Lower lobe of right lung (tissue), 2 donors: ENCODE measurements at regions not wholly inside any gene's neighbourhood (a gene's known extent, or its start where the extent isn't known, plus 50 kb on each side); places are given as distances from the start of the nearest gene placed in this dataset.

Experiments used
- ATAC-seq, 2 donors: fragments of 200-7000 bp; cut with Tn5 transposase; one replicate each; pipeline ENCODE4 v1.9.1; 2020 to 2022; ENCODE audit warnings: mild to moderate bottlenecking in 2 of 2, moderate library complexity in 2 of 2
- DNase-seq: peaks from one replicate; pipeline ENCODE4 v3.0.0-alpha.2; 2020
- H3K27ac ChIP-seq: fragments of 200-600 bp; one replicate; pipeline ENCODE4 v1.8.0; 2022
- H3K27me3 ChIP-seq: fragments of 200-600 bp; one replicate; pipeline ENCODE4 v1.8.0; 2022; ENCODE audit warnings: low read depth
- H3K36me3 ChIP-seq: fragments of 200-600 bp; one replicate; pipeline ENCODE4 v1.8.0; 2022; ENCODE audit warnings: mild to moderate bottlenecking
- H3K4me1 ChIP-seq: fragments of 200-600 bp; one replicate; pipeline ENCODE4 v1.8.0; 2022
- H3K4me3 ChIP-seq: fragments of 200-600 bp; one replicate; pipeline ENCODE4 v1.8.0; 2022; ENCODE audit warnings: mild to moderate bottlenecking
- H3K9me3 ChIP-seq: fragments of 200-600 bp; one replicate; pipeline ENCODE4 v1.8.0; 2022
- intact Hi-C: fragments of 100-400 bp; cut with DNase I; formaldehyde crosslinking; loops from one replicate; pipeline ENCODE4 v1.11.0; 2022
- TF ChIP-seq, protein P1 (sequence below): fragments of 200-600 bp; IDR thresholded peaks from one replicate; pipeline ENCODE4 v1.8.0; 2022; ENCODE audit warnings: antibody characterized with exemption, mild to moderate bottlenecking
- donor health status: DM: no; HTN: yes; CAD: no; lungs with severe emphysema.

DNA sequence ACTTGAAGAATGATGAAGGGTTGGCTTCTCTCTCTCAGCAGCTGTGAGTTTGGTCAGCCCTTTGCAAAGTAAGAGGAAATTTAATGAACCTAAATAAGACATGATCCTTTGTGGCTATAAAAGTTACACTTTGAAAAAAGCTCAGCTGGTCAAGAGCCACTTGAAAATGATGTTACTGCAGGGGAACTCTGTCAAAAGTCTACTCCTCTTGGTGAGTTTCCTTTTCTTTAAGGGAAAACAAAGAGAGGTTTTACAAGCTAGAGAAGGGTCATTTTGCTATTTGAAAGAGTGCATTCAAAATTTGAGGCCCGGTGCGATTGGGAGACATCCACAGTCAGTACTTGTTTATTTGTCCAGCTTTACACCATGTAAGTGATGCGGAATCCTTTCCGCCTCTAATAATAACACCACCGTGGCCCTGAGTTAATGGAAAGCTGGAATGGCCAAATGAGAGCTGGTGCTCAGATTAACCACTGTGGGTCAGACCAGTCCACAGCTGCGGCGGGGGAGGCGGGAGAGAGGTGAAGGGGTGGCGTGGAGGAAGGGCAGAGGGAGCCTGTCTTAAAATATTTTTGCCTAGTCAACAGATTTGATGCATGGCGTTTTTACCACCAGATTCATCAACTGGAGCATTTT is 404.0 kb downstream of the TLE4 start:
- Histone ChIP-seq H3K4me1 (no peaks in the 10 kb centered on the region), H3K9me3 (no peaks in the 10 kb centered on the region), H3K36me3 (no peaks in the 10 kb centered on the region), H3K27me3 (no peaks in the 10 kb centered on the region), H3K27ac (no peak overlapping the region), H3K4me3 (no peak overlapping the region)
- no peak for ATAC-seq
- intact Hi-C loops, result no loop called here
- TF ChIP-seq, protein P1, sequence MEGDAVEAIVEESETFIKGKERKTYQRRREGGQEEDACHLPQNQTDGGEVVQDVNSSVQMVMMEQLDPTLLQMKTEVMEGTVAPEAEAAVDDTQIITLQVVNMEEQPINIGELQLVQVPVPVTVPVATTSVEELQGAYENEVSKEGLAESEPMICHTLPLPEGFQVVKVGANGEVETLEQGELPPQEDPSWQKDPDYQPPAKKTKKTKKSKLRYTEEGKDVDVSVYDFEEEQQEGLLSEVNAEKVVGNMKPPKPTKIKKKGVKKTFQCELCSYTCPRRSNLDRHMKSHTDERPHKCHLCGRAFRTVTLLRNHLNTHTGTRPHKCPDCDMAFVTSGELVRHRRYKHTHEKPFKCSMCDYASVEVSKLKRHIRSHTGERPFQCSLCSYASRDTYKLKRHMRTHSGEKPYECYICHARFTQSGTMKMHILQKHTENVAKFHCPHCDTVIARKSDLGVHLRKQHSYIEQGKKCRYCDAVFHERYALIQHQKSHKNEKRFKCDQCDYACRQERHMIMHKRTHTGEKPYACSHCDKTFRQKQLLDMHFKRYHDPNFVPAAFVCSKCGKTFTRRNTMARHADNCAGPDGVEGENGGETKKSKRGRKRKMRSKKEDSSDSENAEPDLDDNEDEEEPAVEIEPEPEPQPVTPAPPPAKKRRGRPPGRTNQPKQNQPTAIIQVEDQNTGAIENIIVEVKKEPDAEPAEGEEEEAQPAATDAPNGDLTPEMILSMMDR, result no peak
- DNase-seq, result no peak

DNA sequence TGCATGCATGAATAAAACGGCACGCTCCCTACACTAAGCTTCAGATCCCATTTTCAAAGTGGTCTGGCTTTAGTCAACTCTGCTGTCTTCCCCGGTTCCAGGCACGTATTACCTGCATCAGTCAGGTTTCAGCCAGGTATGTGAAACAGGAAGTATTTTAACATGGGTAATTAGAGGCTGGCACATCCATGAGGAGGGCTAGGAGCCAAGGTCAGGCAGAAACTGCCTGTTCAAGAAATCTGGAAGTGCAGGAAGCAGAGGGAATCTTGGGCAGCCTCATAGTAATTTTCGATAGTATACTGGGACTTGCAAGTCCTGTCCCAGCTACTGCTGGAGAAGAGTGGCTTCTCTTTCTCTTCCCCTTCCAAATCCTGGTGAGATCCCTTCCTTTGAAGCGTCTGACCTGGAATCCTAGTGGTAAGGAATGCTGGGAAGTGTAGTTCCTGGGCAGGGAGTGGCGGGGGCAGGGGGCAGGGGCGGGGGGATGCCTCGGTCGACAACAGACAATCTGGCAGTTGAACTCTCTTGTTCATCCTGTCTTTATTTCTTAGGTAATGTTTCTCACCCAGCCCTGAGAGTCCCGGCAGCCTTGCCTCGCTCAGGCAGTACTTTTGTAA is 403.1 kb downstream of the TLE4 start:
- Histone ChIP-seq H3K27ac (no peak overlapping the region), H3K27me3 (no peaks in the 10 kb centered on the region), H3K36me3 (no peaks in the 10 kb centered on the region), H3K4me3 (no peak overlapping the region), H3K4me1 (no peaks in the 10 kb centered on the region), H3K9me3 (no peaks in the 10 kb centered on the region)
- TF ChIP-seq, protein P1, result no peak
- intact Hi-C loops, result no loop called here
- ATAC-seq (no peak), DNase-seq (no peak)

DNA sequence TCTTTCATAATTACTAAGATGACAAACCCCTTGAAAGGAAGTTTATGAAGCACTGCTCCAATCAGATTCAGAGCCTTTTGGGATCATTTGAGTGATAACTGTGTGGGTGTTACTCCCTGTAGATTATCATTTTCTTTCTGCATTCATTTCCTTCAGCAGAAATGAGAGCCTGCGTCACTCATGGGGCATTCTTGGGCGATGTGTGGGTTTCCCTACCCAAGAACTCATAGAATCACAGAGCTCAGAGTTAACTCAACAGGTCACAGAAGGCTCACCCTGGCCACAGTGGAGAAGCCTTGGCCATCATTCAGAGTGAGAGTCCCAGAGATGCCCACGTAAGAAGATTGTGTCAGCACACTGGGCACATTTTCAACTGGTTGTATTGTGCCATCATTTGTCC is 401.9 kb downstream of the TLE4 start:
- Histone ChIP-seq H3K9me3 (no peaks in the 10 kb centered on the region), H3K36me3 (no peaks in the 10 kb centered on the region), H3K27ac (no peak overlapping the region), H3K4me3 (no peak overlapping the region), H3K4me1 (no peaks in the 10 kb centered on the region), H3K27me3 (no peaks in the 10 kb centered on the region)
- DNase-seq, result no peak
- TF ChIP-seq, protein P1, result no peak
- intact Hi-C loops, result no loop called here
- no peak for ATAC-seq

DNA sequence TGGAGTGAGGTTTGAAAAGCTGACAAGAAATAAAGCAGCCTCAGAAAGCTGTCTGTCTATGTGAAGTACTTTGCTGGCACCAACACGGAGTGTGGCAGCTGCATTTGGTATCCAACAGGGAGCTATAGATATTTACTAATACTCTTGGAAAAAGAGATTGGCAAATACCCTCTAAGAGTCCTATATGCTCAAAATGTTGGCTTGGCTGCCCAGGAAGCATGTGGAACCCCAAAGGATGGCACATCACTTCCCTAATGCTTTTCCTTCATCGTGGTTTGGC is 398.3 kb downstream of the TLE4 start:
- no peaks in the 10 kb centered on the region for H3K36me3 ChIP-seq
- DNase-seq, result no peak
- H3K27me3 ChIP-seq, result no peaks in the 10 kb centered on the region
- intact Hi-C loops, result no loop called here
- no peaks in the 10 kb centered on the region for H3K9me3 ChIP-seq
- no peak overlapping the region for H3K4me3 ChIP-seq
- ATAC-seq, result no peak
- TF ChIP-seq, protein P1, result no peak
- no peaks in the 10 kb centered on the region for H3K4me1 ChIP-seq
- no peak overlapping the region for H3K27ac ChIP-seq

DNA sequence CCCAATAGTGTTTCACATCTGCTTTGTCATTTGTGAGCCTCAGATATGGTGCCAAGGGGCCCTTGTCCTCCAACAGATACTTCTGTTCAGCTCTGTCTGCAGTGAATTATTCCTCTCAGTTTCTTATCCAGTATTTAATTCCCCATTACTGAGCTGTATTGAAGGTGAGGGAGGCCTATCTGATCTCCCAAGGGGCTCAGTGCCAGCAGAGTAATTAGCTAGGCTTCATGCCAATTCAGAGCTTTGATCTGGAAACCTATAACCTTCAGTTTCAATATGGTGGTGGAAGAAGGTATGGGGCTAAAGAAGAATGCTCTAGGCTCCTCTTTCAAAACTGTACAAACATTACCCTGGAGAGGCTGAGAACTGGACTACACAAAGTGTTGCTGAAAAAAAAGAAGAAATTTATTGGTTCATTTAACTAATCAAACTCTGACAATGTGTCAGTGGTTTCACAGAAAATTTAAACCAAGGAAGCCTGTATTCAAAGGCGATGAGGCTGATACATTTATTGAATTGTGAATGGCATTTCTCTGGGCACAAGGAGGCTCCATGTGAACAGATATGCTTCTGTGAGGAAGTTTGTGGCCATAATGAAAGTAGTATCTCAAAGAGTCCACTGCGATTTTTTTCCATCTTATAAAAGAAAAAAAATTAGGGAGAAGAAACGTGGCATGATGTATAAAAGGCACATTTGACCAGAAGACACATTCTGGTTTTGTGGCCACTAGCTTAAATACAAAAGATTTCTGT is 397.8 kb downstream of the TLE4 start:
- DNase-seq (no peak), ATAC-seq (no peak)
- intact Hi-C loops, result no loop called here
- H3K27ac ChIP-seq, result no peak overlapping the region
- H3K27me3 ChIP-seq, result no peaks in the 10 kb centered on the region
- H3K4me3 ChIP-seq, result no peak overlapping the region
- no peaks in the 10 kb centered on the region for H3K36me3 ChIP-seq
- TF ChIP-seq, protein P1, result no peak
- H3K9me3 ChIP-seq, result no peaks in the 10 kb centered on the region
- no peaks in the 10 kb centered on the region for H3K4me1 ChIP-seq
